Fibroblast of skin of scalp (primary cell): ENCODE measurements at regions not wholly inside any gene's neighbourhood (a gene's known extent, or its start where the extent isn't known, plus 50 kb on each side); places are given as distances from the start of the nearest gene placed in this dataset.

Experiments used
- DNase-seq: peaks from one replicate; pipeline ENCODE4 v3.0.0-alpha.2; 2013

GRCh38 chr1:227449741-227450441, 113.5 kb upstream of the ZNF678 start:
- DNase-seq, result no peak

GRCh38 chr1:227449051-227449450, 114.3 kb upstream of the ZNF678 start:
- DNase-seq, result peak; percentile 30

- DNase-seq, result peak; percentile 82
These were observed 115.8 kb upstream of the ZNF678 start for GRCh38 chr1:227447531-227447990.

- DNase-seq, result no peak
These were observed 117.6 kb upstream of the ZNF678 start for GRCh38 chr1:227445746-227446145.

- DNase-seq, result no peak
These were observed 118.2 kb upstream of the ZNF678 start for GRCh38 chr1:227445092-227445674.

GRCh38 chr1:227440182-227440581, 121.9 kb upstream of the CDC42BPA start:
- no peak for DNase-seq

GRCh38 chr1:227437495-227438008, 119.3 kb upstream of the CDC42BPA start:
- DNase-seq, result peak; percentile 71

- DNase-seq, result no peak
These were observed 116.6 kb upstream of the CDC42BPA start for GRCh38 chr1:227434808-227435444.

GRCh38 chr1:227433663-227434341, 115.5 kb upstream of the CDC42BPA start:
- DNase-seq, result no peak

GRCh38 chr1:227432981-227433380, 114.7 kb upstream of the CDC42BPA start:
- DNase-seq, result no peak

- DNase-seq, result no peak
These were observed 113.9 kb upstream of the CDC42BPA start for GRCh38 chr1:227432181-227432535.

GRCh38 chr1:227429447-227430359, 111.4 kb upstream of the CDC42BPA start:
- DNase-seq, result peak; percentile 80

- peak; percentile 65 for DNase-seq
These were observed 110.5 kb upstream of the CDC42BPA start for GRCh38 chr1:227428803-227429202.

- no peak for DNase-seq
These were observed 109.1 kb upstream of the CDC42BPA start for GRCh38 chr1:227427411-227427810.

GRCh38 chr1:227424953-227425352, 106.7 kb upstream of the CDC42BPA start:
- no peak for DNase-seq

GRCh38 chr1:227424159-227424680, 105.9 kb upstream of the CDC42BPA start:
- DNase-seq, result peak; percentile 37

- no peak for DNase-seq
These were observed 104.3 kb upstream of the CDC42BPA start for GRCh38 chr1:227422581-227422980.

- DNase-seq, result no peak
These were observed 101.9 kb upstream of the CDC42BPA start for GRCh38 chr1:227420147-227420546.

- DNase-seq, result no peak
These were observed 99.6 kb upstream of the CDC42BPA start for GRCh38 chr1:227417756-227418480.

GRCh38 chr1:227416156-227416830, 98.0 kb upstream of the CDC42BPA start:
- peak; percentile 59 for DNase-seq
